B cell (primary cell): ENCODE measurements at regions not wholly inside any gene's neighbourhood (a gene's known extent, or its start where the extent isn't known, plus 50 kb on each side); places are given as distances from the start of the nearest gene placed in this dataset.

Experiments
- ATAC-seq: fragments of 200-7000 bp; cut with Tn5 transposase; one replicate; pipeline ENCODE4 v1.10.0; 2021; ENCODE audit warnings: low read depth, mild to moderate bottlenecking, moderate number of reproducible peaks, moderate library complexity
- CTCF ChIA-PET: fragments of 350-600 bp; sonication (Branson Sonifier 250); formaldehyde crosslinking; loops from one replicate; lab custom pipeline; 2021; ENCODE audit warnings: antibody characterized with exemption, inconsistent platforms; lab: Charles Lee
- POLR2A ChIA-PET: fragments of 350-600 bp; sonication (Branson Sonifier 250); formaldehyde crosslinking; loops from one replicate; lab custom pipeline; 2021; ENCODE audit warnings: antibody characterized with exemption; lab: Charles Lee
- DNase-seq: peaks from one replicate; pipeline ENCODE4 v3.0.0; 2013
- H2AFZ ChIP-seq: 2 replicates; pipeline ENCODE4 v1.6.1; 2012; ENCODE audit warnings: mild to moderate bottlenecking, low read depth, low read length; ENCODE audit not compliant: insufficient read depth, poor library complexity, severe bottlenecking
- H3K27ac ChIP-seq, 2 donors: 1 replicate in 1 of 2; 2 replicates in 1 of 2; pipeline ENCODE4 v1.5.1; 2012 to 2013; ENCODE audit warnings: low read length in 2 of 2, mild to moderate bottlenecking in 2 of 2, moderate library complexity in 1 of 2
- H3K27me3 ChIP-seq, 4 experiments: fragments of 200-600 bp in 1 of 4; sonication (generic) in 1 of 4; replicated peaks in 1 of 4; 1 replicate in 2 of 4; 2 replicates in 2 of 4; pipeline versions ENCODE4 v1.6.1 to v1.7.0; 2013 to 2016; ENCODE audit warnings: low read length in 3 of 4, mild to moderate bottlenecking in 2 of 4, mixed read lengths in 1 of 4, moderate library complexity in 1 of 4; ENCODE audit not compliant: insufficient read depth in 4 of 4, control insufficient read depth in 3 of 4; ENCODE audit errors: control extremely low read depth in 1 of 4
- H3K36me3 ChIP-seq, 2 experiments: replicated peaks in 1 of 2; 1 replicate in 1 of 2; 2 replicates in 1 of 2; pipeline versions ENCODE4 v1.6.1 to v1.7.1; 2013; ENCODE audit warnings: low read length in 1 of 2; ENCODE audit not compliant: insufficient read depth in 2 of 2, control insufficient read depth in 1 of 2; ENCODE audit errors: control extremely low read depth in 1 of 2, extremely low read depth in 1 of 2
- H3K4me1 ChIP-seq, 2 donors: fragments of 200-600 bp in 1 of 2; sonication (generic) in 1 of 2; 1 replicate in 1 of 2; 2 replicates in 1 of 2; pipeline versions ENCODE4 v1.5.1 to v1.6.1; 2013 to 2017; ENCODE audit warnings: low read length in 2 of 2; ENCODE audit not compliant: control insufficient read depth in 2 of 2, insufficient read depth in 2 of 2
- H3K4me2 ChIP-seq: replicated peaks from 2 replicates; pipeline ENCODE3; 2012; ENCODE audit warnings: mild to moderate bottlenecking, low read depth, low read length; ENCODE audit not compliant: poor library complexity, severe bottlenecking
- H3K4me3 ChIP-seq, 5 experiments: fragments of 200-600 bp in 1 of 5; sonication (generic) in 1 of 5; 1 replicate in 3 of 5; 2 replicates in 2 of 5; pipeline versions ENCODE4 v1.5.1 to v1.7.0; 2011 to 2016; ENCODE audit warnings: low read length in 4 of 5, mild to moderate bottlenecking in 4 of 5, low read depth in 2 of 5, control low read depth in 1 of 5, moderate library complexity in 1 of 5; ENCODE audit not compliant: insufficient read depth in 1 of 5; ENCODE audit errors: control extremely low read depth in 1 of 5, extremely low read depth in 1 of 5
- H3K79me2 ChIP-seq: fragments of 200-600 bp; sonication (generic); one replicate; pipeline ENCODE4 v1.6.0; 2016; ENCODE audit warnings: low read length; ENCODE audit not compliant: control insufficient read depth, insufficient read depth
- H3K9ac ChIP-seq: fragments of 200-600 bp; sonication (generic); 2 replicates; pipeline ENCODE4 v1.6.1; 2017; ENCODE audit warnings: mild to moderate bottlenecking, low read length, moderate library complexity
- H3K9me3 ChIP-seq, 3 donors: one replicate each; pipeline versions ENCODE4 v1.6.1 to v1.7.1; 2013; ENCODE audit warnings: low read length in 2 of 3; ENCODE audit not compliant: control insufficient read depth in 2 of 3, insufficient read depth in 1 of 3; ENCODE audit errors: control extremely low read depth in 1 of 3
- H4K20me1 ChIP-seq: 2 replicates; pipeline ENCODE4 v1.6.0; 2012; ENCODE audit warnings: mild to moderate bottlenecking, low read length; ENCODE audit not compliant: insufficient read depth, control insufficient read depth, poor library complexity, severe bottlenecking
- H3K27ac Mint-ChIP-seq: one replicate; pipeline ENCODE4 v1.8.0; 2021; ENCODE audit warnings: mixed read lengths
- H3K27me3 Mint-ChIP-seq: one replicate; pipeline ENCODE4 v1.8.0; 2021; ENCODE audit warnings: mixed read lengths
- H3K4me1 Mint-ChIP-seq: one replicate; pipeline ENCODE4 v1.8.0; 2021; ENCODE audit warnings: mixed read lengths
- H3K4me3 Mint-ChIP-seq: one replicate; pipeline ENCODE4 v1.8.0; 2021; ENCODE audit warnings: mixed read lengths
- H3K9me3 Mint-ChIP-seq: one replicate; pipeline ENCODE4 v1.8.0; 2022; ENCODE audit warnings: mixed read lengths; ENCODE audit not compliant: insufficient read depth
- CTCF ChIP-seq: fragments of 200-600 bp; IDR thresholded peaks from one replicate; pipeline ENCODE4 v1.8.0; 2022; ENCODE audit warnings: antibody characterized with exemption, mild to moderate bottlenecking
- EZH2 ChIP-seq: IDR thresholded peaks from 2 replicates; pipeline ENCODE4 v1.6.1; 2012; ENCODE audit warnings: borderline replicate concordance, low read depth, mild to moderate bottlenecking, moderate library complexity, low read length; ENCODE audit not compliant: insufficient read depth, poor library complexity, severe bottlenecking
- WGBS: methylation state at CpG from one replicate; pipeline ENCODE4 v1.1.5; 2013; ENCODE audit warnings: missing lambda C conversion rate; ENCODE audit not compliant: insufficient coverage; 5-methylcytosine and 5-hydroxymethylcytosine counted together
- intact Hi-C: fragments of 100-400 bp; cut with micrococcal nuclease; formaldehyde crosslinking; loops from one replicate; pipeline ENCODE4 v1.10.0; 2022

DNA sequence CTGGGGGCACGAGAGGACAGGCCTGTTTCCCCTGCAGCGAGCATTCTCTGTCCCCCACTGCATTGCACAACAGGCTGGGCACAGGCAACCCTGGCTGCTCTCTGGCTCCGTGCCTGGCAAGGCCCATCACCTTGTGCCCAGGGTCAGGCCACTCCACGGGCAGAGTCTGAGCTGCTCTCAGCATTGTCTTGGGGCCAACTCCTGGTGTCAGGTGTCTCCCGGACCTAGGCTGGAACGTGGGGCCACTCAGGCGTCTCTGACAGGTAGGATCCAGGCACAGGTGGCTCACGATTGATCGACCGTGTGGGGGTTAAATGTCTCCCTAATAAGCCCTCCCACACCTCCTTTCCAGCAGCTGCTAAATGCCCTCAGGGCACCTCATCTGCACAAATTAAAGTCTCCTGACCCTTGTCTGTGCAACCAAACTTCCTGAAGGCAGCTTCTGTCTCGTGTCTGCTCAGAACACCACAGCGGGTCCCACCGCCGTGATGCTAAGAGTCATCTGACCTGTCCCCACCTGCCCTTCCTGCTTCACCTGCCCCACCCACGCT lies 66.6 kb upstream of the GPC1 start:
- H2AFZ ChIP-seq = no peak overlapping the region
- H3K4me2 ChIP-seq = no peak overlapping the region
- ATAC-seq (no peak), DNase-seq (no peak)
- Mint-ChIP-seq H3K27me3 (no peaks in the 10 kb centered on the region), H3K9me3 (no peaks in the 10 kb centered on the region), H3K4me1 (no peaks in the 10 kb centered on the region), H3K4me3 (no peak overlapping the region), H3K27ac (no peak overlapping the region)
- H3K27me3 ChIP-seq = no peaks in the 10 kb centered on the region
- H3K9me3 ChIP-seq = peaks cover 0 to 8% (median 0%) of the 10 kb centered on the region in 3 donors
- no peaks in the 10 kb centered on the region for H3K79me2 ChIP-seq
- TF ChIP-seq CTCF = no peak
- TF ChIP-seq EZH2 = no peak
- H3K9ac ChIP-seq = no peak overlapping the region
- intact Hi-C loops = no loop called here
- no peaks in the 10 kb centered on the region for H3K36me3 ChIP-seq
- H3K4me1 ChIP-seq = no peaks in the 10 kb centered on the region
- ChIA-PET POLR2A (no interaction called here), CTCF (no interaction called here)
- H3K27ac ChIP-seq = no peak overlapping the region
- no peaks in the 10 kb centered on the region for H4K20me1 ChIP-seq
- no peak overlapping the region for H3K4me3 ChIP-seq
- WGBS = 83% methylated on average over 14 of the region's 15 CpGs

GRCh38 chr2:240369335-240369734 lies 66.1 kb upstream of the GPC1 start:
- intact Hi-C loops = no loop called here
- Histone ChIP-seq H3K27me3 (no peaks in the 10 kb centered on the region), H3K27ac (no peak overlapping the region), H3K4me2 (no peak overlapping the region), H2AFZ (no peak overlapping the region), H3K79me2 (no peaks in the 10 kb centered on the region), H4K20me1 (no peaks in the 10 kb centered on the region), H3K9ac (no peak overlapping the region), H3K4me3 (no peak overlapping the region), H3K4me1 (no peaks in the 10 kb centered on the region), H3K36me3 (no peaks in the 10 kb centered on the region), H3K9me3 (peaks cover 0 to 8% (median 0%) of the 10 kb centered on the region in 3 donors)
- no peak for TF ChIP-seq EZH2
- no peak for TF ChIP-seq CTCF
- H3K9me3 Mint-ChIP-seq = no peaks in the 10 kb centered on the region
- H3K4me3 Mint-ChIP-seq = no peak overlapping the region
- H3K27ac Mint-ChIP-seq = no peak overlapping the region
- 79% methylated on average over 3 of the region's 4 CpGs for WGBS
- no peak for ATAC-seq
- H3K4me1 Mint-ChIP-seq = no peaks in the 10 kb centered on the region
- H3K27me3 Mint-ChIP-seq = no peaks in the 10 kb centered on the region
- POLR2A ChIA-PET = no interaction called here
- no peak for DNase-seq
- CTCF ChIA-PET = no interaction called here
